Dendritic cell treated with granulocyte-macrophage colony-stimulating factor and Interleukin-4, amounts not matched to agents 40 ng/mL and 50 ng/mL, for 4 days (primary cell): ENCODE measurements at regions not wholly inside any gene's neighbourhood (a gene's known extent, or its start where the extent isn't known, plus 50 kb on each side); places are given as distances from the start of the nearest gene placed in this dataset.
"Not testable (repeated sequence)": the region's sequence is repeated elsewhere in the genome, so short reads cannot be mapped to it uniquely, and the experiment has no call there.

Experiments
- H3K27ac Mint-ChIP-seq: one replicate; pipeline ENCODE4 v1.8.0; 2022; ENCODE audit warnings: mild to moderate bottlenecking, mixed read lengths
- H3K27me3 Mint-ChIP-seq: one replicate; pipeline ENCODE4 v1.8.0; 2022; ENCODE audit warnings: mild to moderate bottlenecking, mixed read lengths
- H3K36me3 Mint-ChIP-seq: one replicate; pipeline ENCODE4 v1.8.0; 2022; ENCODE audit warnings: low read depth, mixed read lengths
- H3K4me1 Mint-ChIP-seq: one replicate; pipeline ENCODE4 v1.8.0; 2022; ENCODE audit warnings: low read depth, mixed read lengths
- H3K4me3 Mint-ChIP-seq: one replicate; pipeline ENCODE4 v1.8.0; 2022; ENCODE audit warnings: mild to moderate bottlenecking, moderate library complexity, mixed read lengths
- H3K9me3 Mint-ChIP-seq: one replicate; pipeline ENCODE4 v1.8.0; 2022; ENCODE audit warnings: mixed read lengths
- intact Hi-C: fragments of 100-400 bp; cut with micrococcal nuclease; formaldehyde crosslinking; loops from one replicate; pipeline ENCODE4 v1.15.0; 2022

DNA sequence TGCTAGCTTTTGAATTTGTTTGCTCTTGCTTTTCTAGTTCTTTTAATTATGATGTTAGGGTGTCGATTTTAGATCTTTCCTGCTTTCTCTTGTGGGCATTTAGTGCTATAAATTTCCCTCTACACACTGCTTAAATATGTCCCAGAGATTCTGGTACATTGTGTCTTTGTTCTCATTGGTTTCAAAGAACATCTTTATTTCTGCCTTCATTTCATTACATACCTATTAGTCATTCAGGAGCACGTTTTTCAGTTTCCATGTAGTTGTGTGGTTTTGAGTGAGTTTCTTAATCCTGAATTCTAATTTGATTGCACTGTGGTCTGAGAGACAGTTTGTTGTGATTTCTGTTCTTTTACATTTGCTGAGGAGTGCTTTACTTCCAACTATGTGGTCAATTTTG is 51.2 kb upstream of the MB21D2 start:
- H3K36me3 Mint-ChIP-seq, H3K4me1 Mint-ChIP-seq, H3K4me3 Mint-ChIP-seq, H3K27ac Mint-ChIP-seq, H3K9me3 Mint-ChIP-seq, intact Hi-C loops: not testable (repeated sequence)
- peaks cover 13% of the 10 kb centered on the region for H3K27me3 Mint-ChIP-seq

DNA sequence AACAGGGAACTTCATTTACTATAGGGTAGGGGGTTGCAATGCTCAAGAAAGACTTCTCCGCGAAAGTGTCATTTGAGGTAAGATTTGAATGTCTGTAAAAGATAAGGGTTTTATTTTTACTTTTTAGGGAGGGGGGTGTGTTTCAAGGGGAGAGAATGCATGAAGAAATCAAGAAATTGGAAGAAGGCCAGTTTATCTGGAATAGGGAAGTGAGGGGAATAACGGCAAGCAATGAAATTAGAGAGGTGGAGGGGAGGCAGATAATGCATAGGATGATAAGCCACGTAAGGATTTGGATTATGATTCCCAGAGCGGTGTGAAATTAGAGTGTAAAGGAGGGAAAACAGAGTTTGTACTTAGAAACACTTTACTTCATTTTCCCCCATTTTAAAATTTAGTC is 63.0 kb upstream of the MB21D2 start:
- H3K4me1 Mint-ChIP-seq: peaks cover 9% of the 10 kb centered on the region

DNA sequence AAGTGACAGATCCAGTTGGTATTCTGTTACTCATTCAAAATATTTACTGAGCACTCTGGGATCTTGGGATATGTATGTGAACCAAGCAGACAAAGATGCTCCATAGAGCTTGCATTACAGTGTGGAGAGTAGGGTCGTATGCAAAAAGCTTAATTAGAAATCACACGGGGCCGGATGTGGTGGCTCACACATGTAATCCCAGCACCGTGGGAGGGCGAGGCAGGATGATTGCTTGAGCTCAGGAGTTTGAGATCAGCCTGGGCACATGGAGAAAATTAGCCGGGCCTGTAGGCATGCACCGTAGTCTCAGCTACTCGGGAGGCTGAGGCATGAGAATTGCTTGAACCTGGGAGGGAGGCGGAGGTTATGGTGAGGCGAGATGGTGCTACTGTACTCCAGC is 68.7 kb upstream of the MB21D2 start:
- Mint-ChIP-seq H3K4me3 (no peak overlapping the region), H3K36me3 (no peaks in the 10 kb centered on the region), H3K4me1 (no peaks in the 10 kb centered on the region), H3K27me3 (peaks cover 9% of the 10 kb centered on the region), H3K9me3 (no peaks in the 10 kb centered on the region), H3K27ac (no peak overlapping the region)
- intact Hi-C loops: no loop called here

More for the DNA sequence above, 63.0 kb upstream of the MB21D2 start:
- no peak overlapping the region for H3K27ac Mint-ChIP-seq
- H3K4me3 Mint-ChIP-seq: no peak overlapping the region
- H3K9me3 Mint-ChIP-seq: no peaks in the 10 kb centered on the region
- no peaks in the 10 kb centered on the region for H3K36me3 Mint-ChIP-seq
- intact Hi-C loops: no loop called here
- no peaks in the 10 kb centered on the region for H3K27me3 Mint-ChIP-seq

DNA sequence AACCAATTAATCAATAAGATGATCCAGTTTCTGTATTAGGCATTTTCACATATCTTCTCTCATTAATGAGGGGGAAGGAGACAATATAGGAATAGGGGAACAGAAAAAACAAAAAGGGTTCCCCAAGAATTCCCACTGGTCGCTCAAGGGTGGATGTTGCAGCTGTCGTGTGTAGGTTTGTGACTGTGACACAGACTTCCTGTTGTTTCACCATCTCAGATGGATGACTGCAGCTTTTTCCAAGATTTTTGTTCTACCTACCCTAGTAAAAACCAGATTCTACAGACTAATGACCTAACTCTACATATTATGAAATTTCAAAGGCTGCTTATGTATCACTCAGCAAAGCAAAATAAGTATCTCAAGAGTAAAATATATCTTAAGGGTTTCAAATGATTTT is 73.7 kb upstream of the MB21D2 start:
- Mint-ChIP-seq H3K27ac (no peak overlapping the region), H3K4me3 (no peak overlapping the region), H3K4me1 (peaks cover 11% of the 10 kb centered on the region), H3K9me3 (no peaks in the 10 kb centered on the region), H3K27me3 (peaks cover 17% of the 10 kb centered on the region), H3K36me3 (no peaks in the 10 kb centered on the region)
- intact Hi-C loops: no loop called here

DNA sequence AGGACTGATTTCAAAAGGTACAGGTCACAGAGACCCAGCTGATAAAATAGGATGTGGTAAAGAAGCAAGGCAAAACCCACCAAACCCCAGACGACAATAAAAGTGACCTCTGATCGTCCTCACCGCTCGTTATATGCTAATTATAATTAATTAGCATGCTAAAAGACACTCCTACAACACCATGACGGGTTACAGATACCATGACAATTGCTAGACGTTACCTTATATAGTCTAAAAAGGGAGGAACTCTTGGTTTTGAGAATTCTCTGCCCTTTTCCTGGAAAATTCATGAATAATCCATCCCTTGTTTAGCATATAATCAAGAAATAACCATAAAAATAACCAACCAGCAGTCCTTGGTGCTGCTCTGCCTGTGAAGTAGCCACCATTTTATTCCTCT is 74.7 kb upstream of the MB21D2 start:
- peaks cover 11% of the 10 kb centered on the region for H3K4me1 Mint-ChIP-seq
- H3K27me3 Mint-ChIP-seq: peaks cover 23% of the 10 kb centered on the region
- intact Hi-C loops: no loop called here
- H3K4me3 Mint-ChIP-seq: no peak overlapping the region
- H3K9me3 Mint-ChIP-seq: no peaks in the 10 kb centered on the region
- no peak overlapping the region for H3K27ac Mint-ChIP-seq
- no peaks in the 10 kb centered on the region for H3K36me3 Mint-ChIP-seq

DNA sequence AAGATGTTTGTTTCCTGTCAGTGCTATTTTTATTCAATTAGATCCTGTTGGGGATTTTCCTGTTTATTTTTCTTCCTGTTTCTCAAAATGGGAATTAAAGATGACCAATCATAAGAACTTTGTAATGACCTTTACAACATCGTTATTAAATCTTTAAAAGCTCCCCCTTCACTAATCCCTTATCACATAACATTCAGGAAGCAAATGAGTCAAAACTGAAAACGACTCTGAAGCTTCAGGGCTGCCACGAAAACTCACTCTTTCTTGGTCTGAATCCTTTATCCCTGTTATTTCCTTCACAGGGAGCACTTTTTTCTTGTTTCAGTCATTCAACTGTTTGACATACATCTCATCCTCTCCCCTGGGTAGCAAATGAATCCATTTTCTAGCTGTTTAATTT is 75.8 kb upstream of the MB21D2 start:
- H3K9me3 Mint-ChIP-seq: no peaks in the 10 kb centered on the region
- H3K27ac Mint-ChIP-seq: no peak overlapping the region
- intact Hi-C loops: no loop called here
- H3K4me1 Mint-ChIP-seq: peaks cover 11% of the 10 kb centered on the region
- peaks cover 22% of the 10 kb centered on the region for H3K27me3 Mint-ChIP-seq
- H3K36me3 Mint-ChIP-seq: no peaks in the 10 kb centered on the region
- no peak overlapping the region for H3K4me3 Mint-ChIP-seq

DNA sequence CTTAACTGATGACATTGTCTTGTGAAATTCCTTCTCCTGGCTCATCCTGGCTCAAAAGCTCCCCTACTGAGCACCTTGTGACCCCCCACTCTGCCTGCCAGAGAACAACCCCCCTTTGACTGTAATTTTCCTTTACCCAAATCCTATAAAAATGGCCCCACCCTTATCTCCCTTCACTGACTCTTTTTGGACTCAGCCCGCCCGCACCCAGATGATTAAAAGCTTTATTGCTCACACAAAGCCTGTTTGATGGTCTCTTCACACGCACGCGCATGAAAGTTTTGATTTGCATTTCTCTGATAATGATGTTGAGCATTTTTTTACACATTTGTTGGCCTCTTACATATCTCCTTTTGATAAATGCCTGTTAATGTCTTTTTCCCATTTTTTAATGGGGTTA is 83.5 kb upstream of the MB21D2 start:
- H3K4me1 Mint-ChIP-seq, H3K27ac Mint-ChIP-seq, H3K9me3 Mint-ChIP-seq, H3K36me3 Mint-ChIP-seq, H3K4me3 Mint-ChIP-seq, intact Hi-C loops: not testable (repeated sequence)
- H3K27me3 Mint-ChIP-seq: peaks cover 12% of the 10 kb centered on the region

DNA sequence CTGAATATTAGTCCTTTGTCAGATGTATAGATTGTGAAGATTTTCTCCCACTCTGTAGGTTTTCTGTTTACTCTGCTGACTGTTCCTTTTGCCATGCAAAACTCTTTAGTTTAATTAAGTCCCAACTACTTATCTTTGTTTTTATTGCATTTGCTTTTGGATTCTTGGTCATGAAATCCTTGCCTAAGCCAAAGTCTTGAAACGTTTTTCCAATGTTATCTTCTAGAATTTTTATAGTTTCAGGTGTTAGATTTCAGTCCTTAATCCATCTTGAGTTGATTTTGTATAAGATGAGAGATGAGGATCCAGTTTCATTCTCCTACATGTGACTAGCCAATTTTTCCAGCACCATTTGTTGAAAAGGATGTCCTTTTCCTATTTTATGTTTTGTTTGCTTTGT is 86.0 kb upstream of the MB21D2 start:
- not testable (repeated sequence) for H3K4me1 Mint-ChIP-seq, H3K27ac Mint-ChIP-seq
- peaks cover 15% of the 10 kb centered on the region for H3K27me3 Mint-ChIP-seq

DNA sequence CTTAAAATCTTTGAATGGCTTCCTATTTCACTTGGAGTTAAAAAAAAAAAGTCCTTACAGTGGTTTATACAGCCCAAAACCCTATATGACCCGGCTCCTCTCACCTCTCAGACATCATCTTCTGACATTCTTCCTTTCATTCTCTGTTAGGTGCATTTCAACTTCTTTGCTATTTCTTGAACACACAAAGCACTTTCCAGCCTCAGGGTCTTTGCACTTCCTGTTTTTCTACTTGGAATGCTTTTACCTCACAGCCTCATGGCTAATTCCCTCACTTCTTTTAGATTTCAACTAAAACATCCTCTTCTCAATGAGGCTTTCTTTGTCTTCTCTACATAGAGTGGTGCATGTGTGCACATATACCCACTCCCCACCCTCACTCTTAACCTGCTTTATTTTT is 91.0 kb upstream of the MB21D2 start:
- Mint-ChIP-seq H3K9me3 (peaks cover 13% of the 10 kb centered on the region), H3K27ac (no peak overlapping the region), H3K4me1 (no peaks in the 10 kb centered on the region), H3K36me3 (no peaks in the 10 kb centered on the region), H3K4me3 (no peak overlapping the region), H3K27me3 (peaks cover 21% of the 10 kb centered on the region)
- intact Hi-C loops: no loop called here

More for the DNA sequence above, 86.0 kb upstream of the MB21D2 start:
- H3K4me3 Mint-ChIP-seq, H3K9me3 Mint-ChIP-seq, H3K36me3 Mint-ChIP-seq, intact Hi-C loops: not testable (repeated sequence)

DNA sequence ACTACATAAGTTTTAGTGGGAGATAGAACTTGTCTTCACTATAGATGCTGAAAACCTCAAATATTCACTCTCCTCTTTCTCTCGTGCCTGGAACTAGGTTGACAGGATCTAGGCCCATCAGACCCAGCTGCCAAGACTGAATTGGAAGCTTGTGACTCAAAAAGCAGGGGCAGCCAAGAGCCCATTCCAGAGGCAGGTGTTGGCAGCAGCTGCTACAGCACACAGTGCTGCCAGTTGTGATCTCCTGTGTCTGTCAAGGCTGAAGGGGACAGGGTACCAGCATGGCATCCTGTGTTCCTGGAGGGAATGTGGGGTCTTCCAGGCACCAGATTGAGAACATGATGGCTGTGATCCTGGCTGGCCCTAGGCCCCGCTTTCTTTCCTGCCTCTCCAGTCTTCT is 92.5 kb upstream of the MB21D2 start:
- peaks cover 13% of the 10 kb centered on the region for H3K9me3 Mint-ChIP-seq
- H3K27me3 Mint-ChIP-seq: peaks cover 29% of the 10 kb centered on the region
- intact Hi-C loops: no loop called here
- no peak overlapping the region for H3K4me3 Mint-ChIP-seq
- H3K4me1 Mint-ChIP-seq: no peaks in the 10 kb centered on the region
- H3K36me3 Mint-ChIP-seq: no peaks in the 10 kb centered on the region
- no peak overlapping the region for H3K27ac Mint-ChIP-seq

DNA sequence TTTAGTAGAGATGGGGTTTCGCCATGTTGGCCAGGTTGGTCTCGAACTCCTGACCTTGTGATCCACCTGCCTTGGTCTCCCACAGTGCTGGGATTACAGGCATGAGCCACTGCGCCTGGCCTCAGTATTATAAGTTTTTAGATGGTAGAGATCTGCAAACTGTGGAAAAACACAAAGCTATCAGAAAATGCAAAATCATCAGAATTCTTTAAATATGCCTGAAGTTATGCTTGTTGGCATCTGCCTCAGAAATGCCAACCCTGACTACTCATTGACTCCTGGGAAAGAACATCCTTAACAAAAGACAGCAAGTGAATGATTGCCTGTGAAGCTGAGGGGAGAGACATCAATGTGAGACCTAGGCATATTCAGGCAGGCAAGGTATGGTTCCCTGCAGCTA is 94.3 kb upstream of the MB21D2 start:
- peaks cover 31% of the 10 kb centered on the region for H3K27me3 Mint-ChIP-seq
- peaks cover 13% of the 10 kb centered on the region for H3K9me3 Mint-ChIP-seq
- H3K27ac Mint-ChIP-seq: no peak overlapping the region
- no peaks in the 10 kb centered on the region for H3K36me3 Mint-ChIP-seq
- intact Hi-C loops: no loop called here
- H3K4me1 Mint-ChIP-seq: peaks cover 8% of the 10 kb centered on the region
- H3K4me3 Mint-ChIP-seq: no peak overlapping the region

DNA sequence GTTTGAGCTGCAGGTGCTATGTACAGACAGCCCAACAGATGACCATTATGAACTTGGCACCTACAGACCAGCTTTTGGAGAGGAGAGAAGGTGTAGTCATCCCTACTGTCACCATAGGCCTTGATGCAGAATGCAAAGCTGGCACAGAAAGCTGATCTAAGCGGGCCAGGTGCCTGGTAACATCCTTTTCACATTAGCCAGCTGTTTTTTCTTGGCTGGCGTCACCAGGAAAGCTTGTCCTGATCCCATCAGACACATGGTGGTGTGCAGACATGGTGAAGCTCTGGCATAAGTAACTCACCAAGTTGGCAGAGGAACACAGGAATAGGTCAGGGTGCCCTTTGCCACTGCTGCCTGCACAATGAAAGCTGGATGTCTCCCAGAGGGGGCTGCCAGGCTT is 97.2 kb upstream of the MB21D2 start:
- H3K4me3 Mint-ChIP-seq: no peak overlapping the region

DNA sequence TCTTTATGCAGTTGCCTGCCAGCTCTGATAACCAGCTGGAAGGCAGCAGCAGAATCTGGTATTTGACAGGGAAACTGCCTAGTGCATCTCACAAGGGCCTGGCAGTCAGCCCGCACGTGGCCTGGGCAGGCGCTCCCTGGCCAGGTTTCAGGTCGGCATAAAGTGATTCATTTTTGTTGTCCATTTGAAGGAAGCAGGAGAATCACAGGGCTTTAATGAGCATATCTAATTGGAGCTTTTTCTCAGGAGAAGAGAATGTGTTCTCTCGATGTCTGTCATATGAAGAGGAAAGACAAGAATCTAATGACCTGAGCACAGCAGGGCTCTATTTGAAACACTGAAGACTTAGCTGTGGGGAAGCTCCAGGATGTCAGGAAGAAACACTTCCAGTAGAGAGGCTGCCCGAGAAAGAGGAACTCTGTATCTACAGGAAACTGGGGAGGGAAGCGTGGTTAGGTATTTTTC is 98.8 kb upstream of the MB21D2 start:
- Mint-ChIP-seq H3K36me3 (no peaks in the 10 kb centered on the region), H3K27me3 (peaks cover 17% of the 10 kb centered on the region), H3K27ac (no peak overlapping the region), H3K9me3 (peaks cover 13% of the 10 kb centered on the region), H3K4me1 (peaks cover 15% of the 10 kb centered on the region), H3K4me3 (no peak overlapping the region)
- intact Hi-C loops: no loop called here

More for the DNA sequence above, 97.2 kb upstream of the MB21D2 start:
- Mint-ChIP-seq H3K4me1 (peaks cover 15% of the 10 kb centered on the region), H3K27me3 (peaks cover 21% of the 10 kb centered on the region), H3K27ac (no peak overlapping the region), H3K36me3 (no peaks in the 10 kb centered on the region), H3K9me3 (peaks cover 13% of the 10 kb centered on the region)
- intact Hi-C loops: no loop called here

DNA sequence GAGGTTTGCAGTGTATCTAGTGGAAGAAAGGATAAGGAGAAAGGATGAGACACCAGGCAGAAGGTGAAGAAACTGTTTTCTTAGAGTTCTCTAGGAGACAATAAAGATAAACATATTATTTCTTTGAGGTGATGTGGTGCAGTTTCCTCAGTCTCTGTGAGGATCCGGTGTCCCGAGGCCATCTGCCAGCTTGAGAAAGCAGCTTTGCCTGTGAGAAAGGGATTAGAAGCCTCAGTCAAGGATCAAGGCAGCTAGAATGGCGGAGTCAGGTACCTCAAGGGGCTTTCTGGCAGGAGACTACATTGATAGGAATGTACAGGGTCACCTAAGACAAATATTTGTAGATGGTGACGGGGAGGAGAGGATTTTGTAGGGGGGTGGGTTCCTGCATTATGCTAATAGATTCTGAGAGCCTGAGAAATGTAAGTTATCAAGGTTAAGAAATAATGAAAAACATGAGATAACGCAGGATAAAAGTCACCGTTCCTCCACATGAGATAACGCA is 103.9 kb upstream of the MB21D2 start:
- no peak overlapping the region for H3K4me3 Mint-ChIP-seq
- H3K9me3 Mint-ChIP-seq: no peaks in the 10 kb centered on the region
- H3K4me1 Mint-ChIP-seq: peaks cover 11% of the 10 kb centered on the region
- H3K27ac Mint-ChIP-seq: no peak overlapping the region
- no peaks in the 10 kb centered on the region for H3K36me3 Mint-ChIP-seq
- peaks cover 2% of the 10 kb centered on the region for H3K27me3 Mint-ChIP-seq
- intact Hi-C loops: no loop called here

DNA sequence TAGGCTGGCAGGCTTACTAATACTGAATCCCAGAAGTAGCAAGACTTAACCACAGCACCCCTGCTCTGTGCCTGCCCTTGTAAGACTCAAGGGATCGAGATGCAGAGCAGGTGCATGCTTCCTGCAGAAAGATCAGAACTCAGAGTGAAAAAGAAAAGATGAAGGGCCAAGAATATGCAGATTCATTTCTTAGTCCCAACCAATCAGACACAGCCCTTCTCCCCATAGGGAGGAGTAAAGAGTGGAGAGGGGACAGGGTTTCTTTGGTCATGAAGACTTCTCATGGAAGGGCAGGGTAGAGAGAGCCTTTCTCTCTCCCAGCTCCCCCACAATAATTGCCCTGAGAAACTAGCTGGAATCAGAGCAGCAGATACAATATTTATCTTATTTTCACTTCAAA is 105.6 kb upstream of the MB21D2 start:
- H3K36me3 Mint-ChIP-seq: no peaks in the 10 kb centered on the region
- intact Hi-C loops: no loop called here
- no peaks in the 10 kb centered on the region for H3K9me3 Mint-ChIP-seq
- no peak overlapping the region for H3K27ac Mint-ChIP-seq
- no peaks in the 10 kb centered on the region for H3K4me1 Mint-ChIP-seq
- peaks cover 10% of the 10 kb centered on the region for H3K27me3 Mint-ChIP-seq
- H3K4me3 Mint-ChIP-seq: no peak overlapping the region
